Medulla oblongata (tissue), 1 donor: ENCODE measurements at regions not wholly inside any gene's neighbourhood (a gene's known extent, or its start where the extent isn't known, plus 50 kb on each side); places are given as distances from the start of the nearest gene placed in this dataset.
A peak's percentile ranks its signal among the peaks of the same experiment; 100 is the strongest.

Experiments used
- DNase-seq: peaks from one replicate; pipeline ENCODE4 v3.0.0-alpha.2; 2015; ENCODE audit errors: extremely low spot score

GRCh38 chr10:79001082-79001885, 67.5 kb upstream of the ZMIZ1 start:
- DNase-seq = no peak

GRCh38 chr10:79002336-79002735, 66.4 kb upstream of the ZMIZ1 start:
- DNase-seq = no peak

GRCh38 chr10:79003183-79004100, 65.3 kb upstream of the ZMIZ1 start:
- DNase-seq = no peak

GRCh38 chr10:79004311-79004710, 64.5 kb upstream of the ZMIZ1 start:
- no peak for DNase-seq

GRCh38 chr10:79005126-79005810, 63.5 kb upstream of the ZMIZ1 start:
- DNase-seq = no peak

- no peak for DNase-seq
Observed at GRCh38 chr10:79007018-79007417, 61.7 kb upstream of the ZMIZ1 start.

GRCh38 chr10:79007421-79008319, 61.1 kb upstream of the ZMIZ1 start:
- no peak for DNase-seq

- DNase-seq = no peak
Observed at GRCh38 chr10:79009145-79009544, 59.6 kb upstream of the ZMIZ1 start.

- DNase-seq = no peak
Observed at GRCh38 chr10:79012567-79012966, 56.2 kb upstream of the ZMIZ1 start.

GRCh38 chr10:79013406-79013987, 55.3 kb upstream of the ZMIZ1 start:
- DNase-seq = no peak

GRCh38 chr10:79014796-79015195, 54.0 kb upstream of the ZMIZ1 start:
- peak; percentile 84 for DNase-seq

GRCh38 chr10:79017882-79018520, 50.8 kb upstream of the ZMIZ1 start:
- DNase-seq = no peak

- no peak for DNase-seq
Observed at GRCh38 chr10:79018521-79019011, 50.2 kb upstream of the ZMIZ1 start.
